GM10248 (cell line): ENCODE measurements at regions not wholly inside any gene's neighbourhood (a gene's known extent, or its start where the extent isn't known, plus 50 kb on each side); places are given as distances from the start of the nearest gene placed in this dataset.

Experiments used
- CTCF ChIA-PET: fragments of 300-600 bp; sonication (Branson Sonifier 250); formaldehyde crosslinking; extraction: SDS; loops from one replicate; lab custom pipeline; 2021; ENCODE audit warnings: antibody characterized with exemption; lab: Yijun Ruan, JAX
- POLR2A ChIA-PET: fragments of 350-650 bp; sonication (Branson Sonifier 250); formaldehyde crosslinking; extraction: SDS; loops from one replicate; lab custom pipeline; 2020; ENCODE audit warnings: antibody characterized with exemption; lab: Yijun Ruan, JAX
- DNase-seq: peaks from one replicate; pipeline ENCODE4 v3.0.0; 2012; ENCODE audit errors: extremely low spot score
- CTCF ChIP-seq: IDR thresholded peaks from 2 replicates; pipeline ENCODE4 v1.5.1; 2012; ENCODE audit warnings: mild to moderate bottlenecking, low read depth; ENCODE audit errors: extremely low read depth, missing control alignments, control extremely low read depth

DNA sequence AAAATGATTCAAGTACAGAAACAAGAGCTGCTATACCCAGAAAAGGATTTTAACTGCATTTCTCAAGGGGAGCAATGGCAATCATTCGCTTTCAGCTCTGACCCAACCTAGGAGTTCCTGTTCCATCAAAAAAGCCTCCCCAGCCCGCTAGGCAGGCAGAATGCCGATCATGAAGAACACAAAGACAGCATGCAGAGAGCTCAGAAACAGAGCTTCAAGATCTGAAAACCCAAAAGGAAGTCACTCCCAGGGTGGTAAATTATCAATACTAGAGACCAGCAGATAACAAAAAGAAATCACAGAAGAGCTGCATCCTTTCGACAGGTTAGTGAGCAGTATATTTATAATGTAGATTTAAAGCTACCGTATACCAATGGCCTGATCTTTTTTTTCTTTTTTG is 84.8 kb upstream of the CRIM1 start:
- TF ChIP-seq CTCF = no peak
- ChIA-PET CTCF (no interaction called here), POLR2A (no interaction called here)
- DNase-seq = no peak

- no peak for DNase-seq
- TF ChIP-seq CTCF = no peak
- POLR2A ChIA-PET = no interaction called here
- CTCF ChIA-PET = no interaction called here
These were observed 88.4 kb upstream of the CRIM1 start for GRCh38 chr2:36267194-36267593.

- DNase-seq = no peak
- CTCF ChIA-PET = interaction anchor here (2.1 kb wide), 1 partner anchor 20 kb away, joined by 5 read pairs; no protein-coding TSS in a partner anchor
- no peak for TF ChIP-seq CTCF
- POLR2A ChIA-PET = no interaction called here
These were observed 88.9 kb upstream of the CRIM1 start for GRCh38 chr2:36266536-36267121.

- no peak for TF ChIP-seq CTCF
- ChIA-PET CTCF (no interaction called here), POLR2A (no interaction called here)
- DNase-seq = no peak
These were observed 93.0 kb upstream of the CRIM1 start for GRCh38 chr2:36262581-36262980.

DNA sequence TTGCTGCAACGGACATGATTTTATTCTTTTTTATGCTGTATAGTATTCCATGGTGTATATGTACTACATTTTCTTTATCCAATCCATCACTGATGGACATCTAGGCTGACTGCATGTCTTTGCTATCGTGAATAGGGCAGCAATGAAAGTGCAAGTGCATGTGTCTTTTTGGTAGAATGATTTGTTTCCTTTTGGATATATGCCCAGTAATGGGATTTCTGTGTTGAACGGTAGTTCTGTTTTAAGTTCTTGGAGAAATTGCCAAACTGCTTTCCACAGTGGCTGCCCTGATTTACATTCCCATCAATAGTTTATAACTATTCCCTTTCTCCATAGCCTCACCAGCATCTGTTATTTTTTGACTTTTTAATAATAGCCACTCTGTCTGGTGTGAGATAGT is 99.7 kb upstream of the CRIM1 start:
- ChIA-PET POLR2A (no interaction called here), CTCF (no interaction called here)
- no peak for TF ChIP-seq CTCF
- DNase-seq = no peak

- TF ChIP-seq CTCF = no peak
- ChIA-PET CTCF (no interaction called here), POLR2A (no interaction called here)
- DNase-seq = no peak
These were observed 102.5 kb upstream of the CRIM1 start for GRCh38 chr2:36253086-36253485.
